Astrocyte (in vitro differentiated cells and primary cell): ENCODE measurements at regions not wholly inside any gene's neighbourhood (a gene's known extent, or its start where the extent isn't known, plus 50 kb on each side); places are given as distances from the start of the nearest gene placed in this dataset.
"Not testable (repeated sequence)": the region's sequence is repeated elsewhere in the genome, so short reads cannot be mapped to it uniquely, and the experiment has no call there.

Source experiments
- DNase-seq: peaks from one replicate; pipeline ENCODE4 v3.0.0-alpha.2; 2010; ENCODE audit warnings: low read depth
- FAIRE-seq: peaks from 2 replicates; lab custom pipeline; 2011; peaks lifted over from hg19 to GRCh38; lab: Jason Lieb, UNC
- H2AFZ ChIP-seq: 2 replicates; pipeline ENCODE4 v1.6.0; 2012; ENCODE audit warnings: low read depth, low read length, inconsistent platforms
- H3K27ac ChIP-seq: 2 replicates; pipeline ENCODE4 v1.5.1; 2011; ENCODE audit warnings: low read depth, low read length, inconsistent platforms
- H3K27me3 ChIP-seq: 2 replicates; pipeline ENCODE4 v1.6.0; 2011; ENCODE audit warnings: low read length, inconsistent platforms; ENCODE audit not compliant: insufficient read depth
- H3K36me3 ChIP-seq: 2 replicates; pipeline ENCODE4 v1.5.1; 2011; ENCODE audit warnings: low read length, inconsistent platforms; ENCODE audit not compliant: insufficient read depth
- H3K4me1 ChIP-seq: 2 replicates; pipeline ENCODE4 v1.5.1; 2011; ENCODE audit warnings: low read length, inconsistent platforms; ENCODE audit not compliant: insufficient read depth
- H3K4me2 ChIP-seq: 2 replicates; pipeline ENCODE4 v1.6.0; 2012; ENCODE audit warnings: low read length, inconsistent platforms
- H3K4me3 ChIP-seq: 2 replicates; pipeline ENCODE4 v1.5.1; 2011; ENCODE audit warnings: low read depth, mild to moderate bottlenecking, low read length, inconsistent platforms; ENCODE audit not compliant: insufficient read depth
- H3K79me2 ChIP-seq: 2 replicates; pipeline ENCODE4 v1.6.0; 2012; ENCODE audit warnings: mild to moderate bottlenecking, low read length, inconsistent platforms; ENCODE audit not compliant: insufficient read depth
- H3K9ac ChIP-seq: 2 replicates; pipeline ENCODE4 v1.6.0; 2012; ENCODE audit warnings: mild to moderate bottlenecking, low read length, inconsistent platforms
- H3K9me3 ChIP-seq: 2 replicates; pipeline ENCODE4 v1.5.1; 2012; ENCODE audit warnings: low read depth, mild to moderate bottlenecking, low read length, inconsistent platforms; ENCODE audit not compliant: insufficient read depth
- H4K20me1 ChIP-seq: 2 replicates; pipeline ENCODE4 v1.6.0; 2012; ENCODE audit warnings: low read length, inconsistent platforms; ENCODE audit not compliant: insufficient read depth
- H3K27ac Mint-ChIP-seq: one replicate; pipeline ENCODE4 v1.8.0; 2021; ENCODE audit warnings: mild to moderate bottlenecking, mixed read lengths; ENCODE audit not compliant: unreplicated experiment
- H3K27me3 Mint-ChIP-seq: one replicate; pipeline ENCODE4 v1.8.0; 2021; ENCODE audit warnings: low read depth, mixed read lengths; ENCODE audit not compliant: unreplicated experiment
- H3K36me3 Mint-ChIP-seq: one replicate; pipeline ENCODE4 v1.8.0; 2021; ENCODE audit warnings: low read depth, mixed read lengths; ENCODE audit not compliant: unreplicated experiment
- H3K4me1 Mint-ChIP-seq: one replicate; pipeline ENCODE4 v1.8.0; 2021; ENCODE audit warnings: low read depth, mixed read lengths; ENCODE audit not compliant: unreplicated experiment
- H3K4me3 Mint-ChIP-seq: one replicate; pipeline ENCODE4 v1.8.0; 2021; ENCODE audit warnings: mild to moderate bottlenecking, moderate library complexity, mixed read lengths; ENCODE audit not compliant: unreplicated experiment
- H3K9me3 Mint-ChIP-seq: one replicate; pipeline ENCODE4 v1.8.0; 2021; ENCODE audit warnings: mild to moderate bottlenecking, mixed read lengths; ENCODE audit not compliant: unreplicated experiment
- CTCF ChIP-seq: IDR thresholded peaks from 2 replicates; pipeline ENCODE4 v1.5.1; 2011; ENCODE audit warnings: low read depth, mild to moderate bottlenecking, inconsistent platforms, low read length, moderate library complexity; ENCODE audit not compliant: insufficient read depth
- EZH2 ChIP-seq: IDR thresholded peaks from 2 replicates; pipeline ENCODE4 v1.6.1; 2012; ENCODE audit warnings: mild to moderate bottlenecking, low read length, inconsistent platforms; ENCODE audit not compliant: insufficient read depth

GRCh38 chr11:96551136-96551535 is 161.3 kb downstream of the JRKL start:
- Mint-ChIP-seq H3K27me3 (peaks cover 5% of the 10 kb centered on the region), H3K9me3 (no peaks in the 10 kb centered on the region), H3K27ac (no peak overlapping the region), H3K4me3 (no peak overlapping the region), H3K36me3 (no peaks in the 10 kb centered on the region), H3K4me1 (no peaks in the 10 kb centered on the region)
- FAIRE-seq: no peak
- H2AFZ ChIP-seq: no peak overlapping the region
- H4K20me1 ChIP-seq: no peaks in the 10 kb centered on the region
- no peaks in the 10 kb centered on the region for H3K4me1 ChIP-seq
- TF ChIP-seq EZH2 (no peak), CTCF (no peak)
- DNase-seq: no peak
- no peak overlapping the region for H3K9ac ChIP-seq
- no peak overlapping the region for H3K4me2 ChIP-seq
- H3K27me3 ChIP-seq: no peaks in the 10 kb centered on the region
- H3K79me2 ChIP-seq: no peaks in the 10 kb centered on the region
- H3K36me3 ChIP-seq: no peaks in the 10 kb centered on the region
- H3K27ac ChIP-seq: no peak overlapping the region
- H3K4me3 ChIP-seq: no peak overlapping the region
- H3K9me3 ChIP-seq: no peaks in the 10 kb centered on the region

- Mint-ChIP-seq H3K4me3 (no peak overlapping the region), H3K9me3 (peaks cover 5% of the 10 kb centered on the region), H3K4me1 (no peaks in the 10 kb centered on the region), H3K27ac (no peak overlapping the region), H3K36me3 (no peaks in the 10 kb centered on the region), H3K27me3 (peaks cover 2% of the 10 kb centered on the region)
- Histone ChIP-seq H3K79me2 (no peaks in the 10 kb centered on the region), H3K4me3 (no peak overlapping the region), H3K9me3 (no peaks in the 10 kb centered on the region), H3K4me1 (no peaks in the 10 kb centered on the region), H3K4me2 (no peak overlapping the region), H3K36me3 (no peaks in the 10 kb centered on the region), H3K9ac (no peak overlapping the region), H3K27me3 (no peaks in the 10 kb centered on the region), H2AFZ (no peak overlapping the region), H4K20me1 (no peaks in the 10 kb centered on the region), H3K27ac (no peak overlapping the region)
- DNase-seq: no peak
- TF ChIP-seq EZH2 (no peak), CTCF (no peak)
- no peak for FAIRE-seq
These were observed 164.5 kb downstream of the JRKL start for GRCh38 chr11:96554236-96554820.

DNA sequence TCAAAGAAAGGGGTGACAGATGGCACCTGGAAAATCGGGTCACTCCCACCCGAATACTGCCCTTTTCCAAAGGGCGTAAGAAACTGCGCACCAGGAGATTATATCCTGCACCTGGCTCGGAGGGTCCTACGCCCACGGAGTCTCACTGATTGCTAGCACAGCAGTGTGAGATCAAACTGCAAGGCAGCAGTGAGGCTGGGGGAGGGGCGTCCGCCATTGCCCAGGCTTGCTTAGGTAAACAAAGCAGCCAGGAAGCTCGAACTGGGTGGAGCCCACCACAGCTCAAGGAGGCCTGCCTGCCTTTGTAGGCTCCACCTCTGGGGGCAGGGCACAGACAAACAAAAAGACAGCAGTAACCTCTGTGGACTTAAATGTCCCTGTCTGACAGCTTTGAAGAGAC is 166.0 kb downstream of the JRKL start:
- not testable (repeated sequence) for H3K4me3 Mint-ChIP-seq, H3K9me3 Mint-ChIP-seq, H3K27me3 ChIP-seq, H3K4me1 ChIP-seq, H3K4me1 Mint-ChIP-seq, DNase-seq, H3K4me2 ChIP-seq, H3K36me3 ChIP-seq, H3K27ac ChIP-seq, FAIRE-seq, H4K20me1 ChIP-seq, H2AFZ ChIP-seq, H3K9ac ChIP-seq, H3K9me3 ChIP-seq, H3K79me2 ChIP-seq, H3K36me3 Mint-ChIP-seq, H3K27me3 Mint-ChIP-seq, H3K27ac Mint-ChIP-seq, H3K4me3 ChIP-seq

- not testable (repeated sequence) for H3K4me1 ChIP-seq, FAIRE-seq, H3K27me3 ChIP-seq, H3K27ac ChIP-seq, H3K4me3 ChIP-seq, H3K9me3 Mint-ChIP-seq, H3K4me2 ChIP-seq, H3K4me3 Mint-ChIP-seq, H2AFZ ChIP-seq, H3K27me3 Mint-ChIP-seq, H3K4me1 Mint-ChIP-seq, H3K36me3 ChIP-seq, DNase-seq, H3K27ac Mint-ChIP-seq, H3K79me2 ChIP-seq, H3K9ac ChIP-seq, H3K36me3 Mint-ChIP-seq, H3K9me3 ChIP-seq, H4K20me1 ChIP-seq
These were observed 170.9 kb downstream of the JRKL start for GRCh38 chr11:96560727-96561126.
